Neural progenitor cell (in vitro differentiated cells): ENCODE measurements at regions not wholly inside any gene's neighbourhood (a gene's known extent, or its start where the extent isn't known, plus 50 kb on each side); places are given as distances from the start of the nearest gene placed in this dataset.
A peak's percentile ranks its signal among the peaks of the same experiment; 100 is the strongest.

Source experiments
- DNase-seq: peaks from one replicate; pipeline ENCODE4 v3.0.0-alpha.2; 2016; ENCODE audit warnings: low spot score
- H2AFZ ChIP-seq: fragments of 200-600 bp; sonication (generic); replicated peaks from 2 replicates; pipeline ENCODE4 v1.6.1; 2016; ENCODE audit warnings: antibody characterized with exemption
- H3F3A ChIP-seq: fragments of 200-600 bp; sonication (generic); 2 replicates; pipeline ENCODE4 v1.6.1; 2016; ENCODE audit warnings: antibody characterized with exemption, low read depth
- H3K27ac ChIP-seq: fragments of 200-600 bp; sonication (generic); 2 replicates; pipeline ENCODE4 v1.5.1; 2016; ENCODE audit warnings: mild to moderate bottlenecking
- H3K27me3 ChIP-seq: fragments of 200-600 bp; sonication (generic); 2 replicates; pipeline ENCODE4 v1.6.1; 2016; ENCODE audit warnings: mild to moderate bottlenecking, moderate library complexity
- H3K36me3 ChIP-seq: fragments of 200-600 bp; sonication (generic); 2 replicates; pipeline ENCODE4 v1.5.1; 2016
- H3K4me1 ChIP-seq: fragments of 200-600 bp; sonication (generic); 2 replicates; pipeline ENCODE4 v1.6.1; 2016; ENCODE audit warnings: mixed run types
- H3K4me2 ChIP-seq: fragments of 200-600 bp; sonication (generic); 2 replicates; pipeline ENCODE4 v1.6.1; 2016
- H3K4me3 ChIP-seq: fragments of 200-600 bp; sonication (generic); 2 replicates; pipeline ENCODE4 v1.5.1; 2016
- H3K79me2 ChIP-seq: fragments of 200-600 bp; sonication (generic); 2 replicates; pipeline ENCODE4 v1.6.1; 2016; ENCODE audit warnings: low read depth
- H3K9ac ChIP-seq: fragments of 200-600 bp; sonication (generic); 2 replicates; pipeline ENCODE4 v1.6.1; 2016
- H3K9me3 ChIP-seq: fragments of 200-600 bp; sonication (generic); 2 replicates; pipeline ENCODE4 v1.5.1; 2016; ENCODE audit warnings: low read depth
- H4K20me1 ChIP-seq: fragments of 200-600 bp; sonication (generic); 2 replicates; pipeline ENCODE4 v1.6.1; 2016; ENCODE audit warnings: low read depth
- H3K27ac Mint-ChIP-seq: 3 replicates; pipeline ENCODE4 v1.8.0; 2021; ENCODE audit warnings: mixed read lengths
- H3K27me3 Mint-ChIP-seq: 2 replicates; pipeline ENCODE4 v1.8.0; 2022; ENCODE audit warnings: low read depth, mild to moderate bottlenecking, inconsistent platforms, moderate library complexity, mixed read lengths; ENCODE audit not compliant: insufficient read depth
- H3K36me3 Mint-ChIP-seq: 3 replicates; pipeline ENCODE4 v1.8.0; 2021; ENCODE audit warnings: mixed read lengths
- H3K4me1 Mint-ChIP-seq: 3 replicates; pipeline ENCODE4 v1.8.0; 2021; ENCODE audit warnings: mixed read lengths
- H3K4me3 Mint-ChIP-seq: 3 replicates; pipeline ENCODE4 v1.8.0; 2021; ENCODE audit warnings: mild to moderate bottlenecking, moderate library complexity, mixed read lengths
- H3K9me3 Mint-ChIP-seq: 3 replicates; pipeline ENCODE4 v1.8.0; 2020; ENCODE audit warnings: mixed read lengths
- CTCF ChIP-seq: fragments of 200-600 bp; sonication (generic); IDR thresholded peaks from 2 replicates; pipeline ENCODE4 v1.5.1; 2017; ENCODE audit warnings: antibody characterized with exemption, mild to moderate bottlenecking
- EZH2 ChIP-seq: fragments of 200-600 bp; sonication (generic); IDR thresholded peaks from 2 replicates; pipeline ENCODE4 v1.6.1; 2017; ENCODE audit warnings: antibody characterized with exemption, mild to moderate bottlenecking, moderate library complexity
- EZH2phosphoT487 ChIP-seq: fragments of 200-600 bp; sonication (generic); IDR thresholded peaks from 2 replicates; pipeline ENCODE4 v1.6.1; 2017; ENCODE audit warnings: antibody characterized with exemption

- no peaks in the 10 kb centered on the region for H3K9me3 ChIP-seq
- TF ChIP-seq EZH2phosphoT487 (no peak), EZH2 (no peak), CTCF (no peak)
- Mint-ChIP-seq H3K27me3 (peaks cover 2% of the 10 kb centered on the region), H3K36me3 (peaks cover 2% of the 10 kb centered on the region), H3K27ac (no peak overlapping the region), H3K4me1 (no peaks in the 10 kb centered on the region), H3K4me3 (no peak overlapping the region), H3K9me3 (peaks cover 10% of the 10 kb centered on the region)
- no peaks in the 10 kb centered on the region for H3F3A ChIP-seq
- no peak for DNase-seq
- H3K4me2 ChIP-seq = no peak overlapping the region
- no peaks in the 10 kb centered on the region for H3K27me3 ChIP-seq
- H3K27ac ChIP-seq = no peak overlapping the region
- H3K79me2 ChIP-seq = no peaks in the 10 kb centered on the region
- H3K4me3 ChIP-seq = no peak overlapping the region
- H3K9ac ChIP-seq = no peak overlapping the region
- no peaks in the 10 kb centered on the region for H3K4me1 ChIP-seq
- H3K36me3 ChIP-seq = no peaks in the 10 kb centered on the region
- no peak overlapping the region for H2AFZ ChIP-seq
- H4K20me1 ChIP-seq = no peaks in the 10 kb centered on the region
These were observed 1388.5 kb downstream of the ADGRL3 start for GRCh38 chr4:62588671-62589070.

DNA sequence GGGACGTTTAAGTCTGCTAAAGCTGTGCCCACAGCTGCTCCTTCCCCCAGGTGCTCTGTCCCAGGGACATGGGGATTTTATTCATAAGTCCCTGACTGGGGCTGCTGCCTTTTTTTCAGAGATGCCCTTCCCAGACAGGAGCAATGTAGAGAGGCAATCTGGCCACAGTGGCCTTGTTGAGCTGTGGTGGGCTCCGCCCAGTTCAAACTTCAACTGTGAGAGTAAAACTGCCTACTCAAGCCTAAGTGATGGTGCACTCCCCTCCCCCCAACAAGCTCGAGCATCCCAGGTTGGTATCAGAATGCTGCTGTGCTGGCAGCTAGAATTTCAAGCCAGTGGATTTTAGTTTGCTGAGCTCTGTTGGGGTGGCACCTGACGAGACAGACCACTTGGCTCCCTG is 1371.4 kb downstream of the ADGRL3 start:
- H4K20me1 ChIP-seq = no peaks in the 10 kb centered on the region
- no peak overlapping the region for H3K4me3 Mint-ChIP-seq
- no peaks in the 10 kb centered on the region for H3K9me3 Mint-ChIP-seq
- H3K4me2 ChIP-seq = no peak overlapping the region
- H3K4me1 Mint-ChIP-seq = no peaks in the 10 kb centered on the region
- TF ChIP-seq EZH2 (no peak), CTCF (no peak), EZH2phosphoT487 (no peak)
- H3K36me3 Mint-ChIP-seq = no peaks in the 10 kb centered on the region
- H3K27me3 Mint-ChIP-seq = no peaks in the 10 kb centered on the region
- H3K4me3 ChIP-seq = no peak overlapping the region
- H3K4me1 ChIP-seq = no peaks in the 10 kb centered on the region
- no peaks in the 10 kb centered on the region for H3K27me3 ChIP-seq
- H3F3A ChIP-seq = no peaks in the 10 kb centered on the region
- no peaks in the 10 kb centered on the region for H3K9me3 ChIP-seq
- H3K27ac Mint-ChIP-seq = no peak overlapping the region
- H3K79me2 ChIP-seq = no peaks in the 10 kb centered on the region
- no peak for DNase-seq
- H3K9ac ChIP-seq = no peak overlapping the region
- no peak overlapping the region for H3K27ac ChIP-seq
- H2AFZ ChIP-seq = no peak overlapping the region
- H3K36me3 ChIP-seq = no peaks in the 10 kb centered on the region

DNA sequence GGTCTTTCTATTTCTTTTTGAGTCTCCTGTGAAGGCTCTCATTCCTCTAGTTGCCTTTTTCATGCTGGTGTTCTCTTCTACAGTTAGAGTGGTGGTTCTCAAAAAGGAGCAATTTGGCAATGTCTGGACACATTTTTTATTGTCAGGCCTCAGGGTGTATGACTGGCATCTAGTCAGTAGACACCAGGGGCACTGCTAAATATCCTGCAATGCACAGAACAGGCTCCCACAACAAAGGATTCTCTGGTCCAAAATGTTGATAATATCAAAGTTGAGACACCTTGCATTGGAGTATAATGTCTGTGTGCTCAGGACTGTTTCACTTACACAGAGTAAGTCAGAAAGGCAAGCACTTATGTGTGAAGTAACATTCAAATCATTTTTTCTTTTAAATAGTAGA is 1360.7 kb downstream of the ADGRL3 start:
- H3K27me3 ChIP-seq = no peaks in the 10 kb centered on the region

More for the DNA sequence above, 1360.7 kb downstream of the ADGRL3 start:
- Mint-ChIP-seq H3K4me1 (peaks cover 9% of the 10 kb centered on the region), H3K4me3 (no peak overlapping the region), H3K9me3 (peaks cover 2% of the 10 kb centered on the region), H3K27me3 (peaks cover 6% of the 10 kb centered on the region), H3K27ac (no peak overlapping the region), H3K36me3 (no peaks in the 10 kb centered on the region)
- Histone ChIP-seq H3K79me2 (no peaks in the 10 kb centered on the region), H3F3A (no peaks in the 10 kb centered on the region), H3K9me3 (no peaks in the 10 kb centered on the region), H3K4me3 (no peak overlapping the region), H3K4me1 (peaks cover 5% of the 10 kb centered on the region), H3K9ac (no peak overlapping the region), H2AFZ (peak overlapping the region; percentile 60), H3K27ac (no peak overlapping the region), H3K36me3 (no peaks in the 10 kb centered on the region), H3K4me2 (no peak overlapping the region), H4K20me1 (no peaks in the 10 kb centered on the region)
- DNase-seq = no peak
- TF ChIP-seq EZH2 (no peak), CTCF (no peak), EZH2phosphoT487 (no peak)
